Panc1 (cell line): ENCODE measurements at regions not wholly inside any gene's neighbourhood (a gene's known extent, or its start where the extent isn't known, plus 50 kb on each side); places are given as distances from the start of the nearest gene placed in this dataset.

Experiments
- CTCF ChIP-seq: fragments of 450-650 bp; IDR thresholded peaks from 2 replicates; pipeline ENCODE4 v1.5.1; 2017; ENCODE audit warnings: mild to moderate bottlenecking
- POLR2AphosphoS5 ChIP-seq: IDR thresholded peaks from 2 replicates; pipeline ENCODE4 v1.6.1; 2012; ENCODE audit warnings: mild to moderate bottlenecking, low read depth, low read length, moderate library complexity
- REST ChIP-seq, 2 experiments: IDR thresholded peaks; 2 replicates each; pipeline ENCODE4 v1.6.1; 2011 to 2012; ENCODE audit warnings: low read depth in 2 of 2, control low read depth in 1 of 2, low read length in 1 of 2, mild to moderate bottlenecking in 1 of 2, moderate library complexity in 1 of 2; ENCODE audit not compliant: insufficient read depth in 1 of 2
- SIN3A ChIP-seq: IDR thresholded peaks from 2 replicates; pipeline ENCODE4 v1.6.1; 2012; ENCODE audit warnings: low read depth, mild to moderate bottlenecking, low read length, moderate library complexity, borderline replicate concordance; ENCODE audit not compliant: insufficient read depth
- TCF7L2 ChIP-seq: IDR thresholded peaks from 2 replicates; pipeline ENCODE4 v1.6.1; 2011; ENCODE audit warnings: mild to moderate bottlenecking, low read depth, low read length, inconsistent platforms

- TF ChIP-seq POLR2AphosphoS5 = no peak
- TF ChIP-seq CTCF = no peak
- TF ChIP-seq REST (IDR thresholded peaks at IDR 0.05; ENCODE audit: insufficient read depth in 1 of 2, low read depth in 2 of 2, low read length in 1 of 2) = no peak
- TF ChIP-seq TCF7L2 = no peak
- no peak for TF ChIP-seq SIN3A
These were observed 272.6 kb upstream of the TUT7 start for GRCh38 chr9:86626802-86627201.
